ENCODE measurements at regions not wholly inside any gene's neighbourhood (a gene's known extent, or its start where the extent isn't known, plus 50 kb on each side); places are given as distances from the start of the nearest gene placed in this dataset.

GRCh38 chr1:68358439-68358838, 91.3 kb downstream of the RPE65 start (continued):
- TF ChIP-seq MAFG (CRISPR knock-in tag; IDR thresholded peaks at IDR 0.05) (no peak), ZNF773 (CRISPR knock-in tag; IDR thresholded peaks at IDR 0.05; ENCODE audit: borderline replicate concordance) (no peak), EP300 (IDR thresholded peaks at IDR 0.05; ENCODE audit: low read depth in 2 of 2, low read length in 2 of 2) (no peak), EP300 (CRISPR knock-in tag; IDR thresholded peaks at IDR 0.05; ENCODE audit: borderline replicate concordance) (no peak), ZNF547 (CRISPR knock-in tag; IDR thresholded peaks at IDR 0.05) (no peak), HDAC1 (CRISPR knock-in tag; IDR thresholded peaks at IDR 0.05) (no peak)

- Histone ChIP-seq H4K20me1 (ENCODE audit: insufficient read depth, low read length) (no peaks in the 10 kb centered on the region), H2AFZ (ENCODE audit: low read length) (no peak overlapping the region), H3K79me2 (ENCODE audit: insufficient read depth, low read length) (no peaks in the 10 kb centered on the region), H3K4me3 (replicated peaks in 1 of 3; ENCODE audit: insufficient read depth in 1 of 3, low read depth in 2 of 3, low read length in 3 of 3) (no peak overlapping the region), H3K27ac (ENCODE audit: extremely low read length, insufficient read depth, low read length) (no peak overlapping the region), H3K4me1 (ENCODE audit: insufficient read depth, low read length) (no peaks in the 10 kb centered on the region), H3K9ac (ENCODE audit: insufficient read depth, low read depth, low read length) (no peak overlapping the region), H3K4me2 (ENCODE audit: low read depth, low read length) (no peak overlapping the region), H3K27me3 (ENCODE audit: control insufficient read depth in 1 of 2, insufficient read depth in 2 of 2, low read length in 2 of 2) (no peaks in the 10 kb centered on the region), H3K36me3 (replicated peaks in 1 of 2; ENCODE audit: control insufficient read depth in 1 of 2, insufficient read depth in 2 of 2, low read length in 2 of 2) (no peaks in the 10 kb centered on the region), H3K9me3 (ENCODE audit: low read length) (no peaks in the 10 kb centered on the region)
- ChIA-PET CTCF (ENCODE audit: low intra/inter-chr PET ratio, low total read pairs) (no interaction called here), POLR2A (no interaction called here)
- intact Hi-C loops (cut with micrococcal nuclease; ENCODE audit: unreplicated experiment) (no loop called here), in situ Hi-C loops (cut with HindIII; ENCODE audit: extremely low pct_ligation_motif_present, low pct_unique_long_range_greater_than_20kb) (no loop called here)
- FAIRE-seq (no peak), ATAC-seq (no peak), DNase-seq (ENCODE audit: low spot score) (no peak)
- WGBS (ENCODE audit: low lambda C conversion rate): 3% methylated on average over 3 of the region's 3 CpGs
- no TSS peak for BruUV-seq (replicated peaks)
- TF ChIP-seq ZNF530 (CRISPR knock-in tag; IDR thresholded peaks at IDR 0.05; ENCODE audit: low read depth) (no peak), GMEB1 (CRISPR knock-in tag; IDR thresholded peaks at IDR 0.05; ENCODE audit: borderline replicate concordance) (no peak), HMGXB3 (CRISPR knock-in tag; IDR thresholded peaks at IDR 0.05; ENCODE audit: borderline replicate concordance) (no peak), ZNF7 (CRISPR knock-in tag; IDR thresholded peaks at IDR 0.05) (no peak), SMAD9 (CRISPR knock-in tag; IDR thresholded peaks at IDR 0.05) (no peak), ZNF816 (CRISPR knock-in tag; IDR thresholded peaks at IDR 0.05; ENCODE audit: borderline replicate concordance) (no peak), TERF1 (CRISPR knock-in tag; IDR thresholded peaks at IDR 0.05) (no peak), GATAD1 (CRISPR knock-in tag; IDR thresholded peaks at IDR 0.05) (no peak)
Measured at GRCh38 chr1:68355614-68356013, 94.1 kb downstream of the RPE65 start.
